AG09309 (cell line): ENCODE measurements at regions not wholly inside any gene's neighbourhood (a gene's known extent, or its start where the extent isn't known, plus 50 kb on each side); places are given as distances from the start of the nearest gene placed in this dataset.
"Not testable (repeated sequence)": the region's sequence is repeated elsewhere in the genome, so short reads cannot be mapped to it uniquely, and the experiment has no call there.

Experiments
- DNase-seq: peaks from one replicate; pipeline ENCODE4 v3.0.0-alpha.2; 2010; ENCODE audit warnings: low read depth
- H3K4me3 ChIP-seq: 2 replicates; pipeline ENCODE4 v1.5.1; 2011; ENCODE audit warnings: mild to moderate bottlenecking, low read depth, low read length, moderate library complexity; ENCODE audit not compliant: control insufficient read depth
- CTCF ChIP-seq: IDR thresholded peaks from 2 replicates; pipeline ENCODE4 v1.5.1; 2011; ENCODE audit warnings: mild to moderate bottlenecking, low read depth, low read length, inconsistent platforms; ENCODE audit not compliant: insufficient read depth, control insufficient read depth; ENCODE audit errors: missing control alignments

- peak overlapping the region; percentile 44 for H3K4me3 ChIP-seq
- DNase-seq = peak; percentile 8
- TF ChIP-seq CTCF = peak; percentile 83
Measured at GRCh38 chr12:34218193-34219045, 196.1 kb downstream of the ALG10 start.

DNA sequence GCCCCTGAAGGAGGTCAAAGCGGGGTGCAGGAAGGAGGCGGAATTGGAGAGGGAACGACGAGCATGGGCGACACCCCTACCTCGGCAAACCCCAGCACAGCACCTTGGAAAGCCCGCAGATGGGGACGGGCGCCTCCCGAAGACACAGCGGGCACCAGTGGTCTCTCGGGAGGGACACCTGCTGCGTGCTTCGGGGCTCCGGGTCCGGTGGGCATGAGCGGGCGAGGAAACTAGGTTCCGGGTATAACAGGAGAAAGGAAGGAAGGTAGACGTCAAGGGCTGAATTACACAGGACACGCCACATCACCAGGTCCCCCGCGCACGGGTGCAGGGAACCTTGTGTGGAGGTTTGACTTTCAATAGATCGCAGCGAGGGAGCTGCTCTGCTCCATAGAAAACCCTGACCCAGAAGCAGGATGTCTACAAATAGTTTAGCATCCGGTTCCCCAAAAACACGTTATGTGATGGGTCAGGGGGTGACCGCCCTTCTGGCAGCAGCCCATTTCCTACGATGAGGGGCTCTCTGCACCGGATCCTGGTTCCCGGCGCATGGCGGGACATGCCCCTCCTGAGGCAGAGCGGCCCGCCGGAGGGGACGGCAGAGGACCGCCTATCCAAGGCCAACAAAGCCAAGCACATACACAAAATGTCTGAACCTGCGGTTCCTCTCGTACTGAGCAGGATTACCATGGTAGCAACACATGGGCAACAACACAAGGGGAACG lies 196.9 kb downstream of the ALG10 start:
- peak overlapping the region; percentile 44 for H3K4me3 ChIP-seq
- no peak for TF ChIP-seq CTCF
- DNase-seq = no peak

GRCh38 chr12:34220079-34220478 lies 197.8 kb downstream of the ALG10 start:
- not testable (repeated sequence) for DNase-seq, H3K4me3 ChIP-seq

DNA sequence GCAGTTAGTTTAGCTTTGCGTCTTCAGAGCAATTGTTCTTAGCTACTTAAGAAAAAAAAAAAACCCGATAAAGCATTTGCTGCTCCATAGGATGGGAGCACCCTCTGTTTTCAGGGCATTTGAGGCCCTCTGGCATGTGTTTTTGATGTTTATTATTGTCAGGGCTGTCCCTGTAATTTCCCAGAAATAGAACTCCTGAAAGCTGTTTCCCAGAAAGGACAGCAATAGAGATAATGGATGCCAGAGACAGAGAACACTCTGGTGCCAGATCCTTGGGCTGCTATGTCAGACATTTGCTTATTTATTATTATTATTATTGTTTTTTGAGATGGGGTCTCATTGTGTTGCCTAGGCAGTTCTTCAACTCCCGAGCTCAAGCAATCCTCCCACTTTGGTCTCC lies 201.3 kb downstream of the ALG10 start:
- no peak for TF ChIP-seq CTCF
- DNase-seq = no peak

DNA sequence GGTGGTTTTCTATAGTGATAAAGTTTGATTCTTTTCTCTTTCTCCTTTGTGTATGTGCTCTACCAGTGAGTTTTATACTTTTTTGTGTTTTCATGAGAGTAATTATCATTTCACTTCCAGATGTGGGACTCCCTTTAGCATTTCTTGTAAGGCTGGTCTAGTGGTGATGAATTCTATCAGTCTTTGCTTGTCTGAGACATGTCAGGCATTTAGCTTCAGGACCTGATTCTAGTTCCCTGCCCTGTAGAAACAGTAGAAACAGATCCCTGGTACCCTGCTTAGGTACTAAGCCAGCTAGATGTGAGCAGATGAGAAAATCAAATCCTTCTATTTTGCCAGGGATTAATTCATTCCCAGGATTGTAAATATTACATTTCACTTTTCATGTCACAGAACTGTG lies 203.7 kb downstream of the ALG10 start:
- not testable (repeated sequence) for DNase-seq, H3K4me3 ChIP-seq

More for the DNA sequence above, 201.3 kb downstream of the ALG10 start:
- no peak overlapping the region for H3K4me3 ChIP-seq

- DNase-seq, H3K4me3 ChIP-seq: not testable (repeated sequence)
Measured at GRCh38 chr12:34228046-34228445, 205.8 kb downstream of the ALG10 start.

GRCh38 chr12:34229033-34229432 lies 206.7 kb downstream of the ALG10 start:
- H3K4me3 ChIP-seq, DNase-seq: not testable (repeated sequence)

DNA sequence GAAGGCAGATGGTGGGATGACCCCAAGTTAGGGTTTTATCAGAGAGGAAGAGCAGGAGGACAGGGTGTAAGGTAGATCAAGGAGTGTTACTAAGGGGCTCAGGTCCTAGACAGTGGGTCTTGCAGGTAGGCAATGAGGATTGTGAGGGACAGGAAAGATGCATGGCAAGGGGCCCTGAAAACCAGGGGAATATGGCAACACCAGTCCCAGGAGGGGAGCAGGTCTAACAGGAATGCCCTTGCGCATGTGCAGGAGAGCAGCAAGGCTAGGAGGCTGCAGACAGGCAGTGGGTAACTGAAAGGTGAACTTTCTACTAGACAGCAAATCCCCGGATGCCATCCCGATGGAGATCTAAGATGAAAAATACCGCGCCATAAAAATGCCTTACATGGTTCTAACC lies 211.3 kb downstream of the ALG10 start:
- DNase-seq = no peak
- TF ChIP-seq CTCF = no peak
- no peak overlapping the region for H3K4me3 ChIP-seq
